GM23338 (cell line): ENCODE measurements at regions not wholly inside any gene's neighbourhood (a gene's known extent, or its start where the extent isn't known, plus 50 kb on each side); places are given as distances from the start of the nearest gene placed in this dataset.

ENCODE experiments used
- ATAC-seq: fragments of 200-7000 bp; cut with Tn5 transposase; 3 replicates; pipeline ENCODE4 v1.9.1; 2020
- DNase-seq: peaks from one replicate; pipeline ENCODE4 v3.0.0-alpha.2; 2015; ENCODE audit warnings: low spot score
- H2AFZ ChIP-seq: fragments of 200-600 bp; sonication (generic); 2 replicates; pipeline ENCODE4 v1.8.0; 2016; ENCODE audit warnings: antibody characterized with exemption, mild to moderate bottlenecking, moderate library complexity
- H3F3A ChIP-seq: fragments of 200-600 bp; sonication (generic); replicated peaks from 2 replicates; pipeline ENCODE4 v1.8.0; 2017; ENCODE audit warnings: antibody characterized with exemption, mixed run types, low read depth
- H3K27ac ChIP-seq: fragments of 200-600 bp; sonication (generic); 2 replicates; pipeline ENCODE4 v1.6.1; 2016; ENCODE audit warnings: low read depth
- H3K27me3 ChIP-seq: fragments of 200-600 bp; sonication (generic); 2 replicates; pipeline ENCODE4 v1.8.0; 2016; ENCODE audit warnings: mild to moderate bottlenecking, mixed run types, moderate library complexity; ENCODE audit not compliant: insufficient read depth
- H3K36me3 ChIP-seq: fragments of 200-600 bp; sonication (generic); 2 replicates; pipeline ENCODE4 v1.8.0; 2016; ENCODE audit warnings: mild to moderate bottlenecking; ENCODE audit not compliant: insufficient read depth
- H3K4me1 ChIP-seq: fragments of 200-600 bp; sonication (generic); 2 replicates; pipeline ENCODE4 v1.8.0; 2016; ENCODE audit warnings: mild to moderate bottlenecking, moderate library complexity; ENCODE audit not compliant: insufficient read depth
- H3K4me2 ChIP-seq: fragments of 200-600 bp; sonication (generic); 2 replicates; pipeline ENCODE4 v1.7.1; 2017; ENCODE audit warnings: mixed run types
- H3K4me3 ChIP-seq: fragments of 200-600 bp; sonication (generic); 2 replicates; pipeline ENCODE4 v1.6.1; 2016; ENCODE audit warnings: mixed run types
- H3K79me2 ChIP-seq: fragments of 200-600 bp; sonication (generic); replicated peaks from 2 replicates; pipeline ENCODE4 v1.8.0; 2017; ENCODE audit warnings: mild to moderate bottlenecking; ENCODE audit not compliant: insufficient read depth
- H3K9me2 ChIP-seq: fragments of 200-600 bp; sonication (generic); 2 replicates; pipeline ENCODE4 v1.8.0; 2017; ENCODE audit not compliant: insufficient read depth
- H4K20me1 ChIP-seq: fragments of 200-600 bp; sonication (generic); replicated peaks from 2 replicates; pipeline ENCODE4 v1.8.0; 2017; ENCODE audit warnings: mild to moderate bottlenecking; ENCODE audit not compliant: insufficient read depth
- H3K27ac Mint-ChIP-seq: 2 replicates; pipeline ENCODE4 v1.8.0; 2020; ENCODE audit warnings: inconsistent platforms, mild to moderate bottlenecking, moderate library complexity, mixed read lengths
- H3K27me3 Mint-ChIP-seq: 3 replicates; pipeline ENCODE4 v1.8.0; 2022; ENCODE audit warnings: low read depth, mild to moderate bottlenecking, moderate library complexity, mixed read lengths, inconsistent platforms; ENCODE audit not compliant: insufficient read depth, poor library complexity
- H3K36me3 Mint-ChIP-seq: 3 replicates; pipeline ENCODE4 v1.8.0; 2021; ENCODE audit warnings: low read depth, mild to moderate bottlenecking, inconsistent platforms, moderate library complexity, mixed read lengths
- H3K4me1 Mint-ChIP-seq: 3 replicates; pipeline ENCODE4 v1.8.0; 2020; ENCODE audit warnings: mild to moderate bottlenecking, inconsistent platforms, mixed read lengths
- H3K4me3 Mint-ChIP-seq: 3 replicates; pipeline ENCODE4 v1.8.0; 2021; ENCODE audit warnings: moderate library complexity, mild to moderate bottlenecking, inconsistent platforms, mixed read lengths
- H3K9me3 Mint-ChIP-seq: 3 replicates; pipeline ENCODE4 v1.8.0; 2020; ENCODE audit warnings: moderate library complexity, mild to moderate bottlenecking, inconsistent platforms, mixed read lengths
- JUNB ChIP-seq: IDR thresholded peaks from one replicate; pipeline ENCODE4 v1.6.1; 2016; ENCODE audit warnings: antibody characterized with exemption; ENCODE audit not compliant: unreplicated experiment
- ZNF114 ChIP-seq: fragments of 250-450 bp; sonication (Bioruptor Pico); IDR thresholded peaks from 2 replicates; pipeline ENCODE4 v1.5.0; 2020; ENCODE audit warnings: mild to moderate bottlenecking, moderate library complexity
- ZNF331 ChIP-seq: fragments of 250-450 bp; sonication (Bioruptor Pico); IDR thresholded peaks from 2 replicates; pipeline ENCODE4 v1.5.0; 2020; ENCODE audit warnings: low read depth, mild to moderate bottlenecking, moderate library complexity
- TF ChIP-seq, protein P1 (sequence below), 2 experiments: fragments of 200-600 bp in 1 of 2; sonication (generic) in 1 of 2; conservative IDR thresholded peaks; 2 replicates each; pipeline versions ENCODE4 v1.5.1 to v1.6.1; 2016 to 2017; ENCODE audit warnings: antibody characterized with exemption in 2 of 2, low read depth in 2 of 2, mild to moderate bottlenecking in 2 of 2, moderate library complexity in 1 of 2
- TF ChIP-seq, protein P2 (sequence below): fragments of 250-450 bp; sonication (Bioruptor Pico); IDR thresholded peaks from 2 replicates; pipeline ENCODE4 v1.5.0; 2020; ENCODE audit warnings: mild to moderate bottlenecking, moderate library complexity
- TF ChIP-seq, protein P3 (sequence below): IDR thresholded peaks from 2 replicates; pipeline ENCODE4 v1.6.1; 2016; ENCODE audit warnings: antibody characterized with exemption

DNA sequence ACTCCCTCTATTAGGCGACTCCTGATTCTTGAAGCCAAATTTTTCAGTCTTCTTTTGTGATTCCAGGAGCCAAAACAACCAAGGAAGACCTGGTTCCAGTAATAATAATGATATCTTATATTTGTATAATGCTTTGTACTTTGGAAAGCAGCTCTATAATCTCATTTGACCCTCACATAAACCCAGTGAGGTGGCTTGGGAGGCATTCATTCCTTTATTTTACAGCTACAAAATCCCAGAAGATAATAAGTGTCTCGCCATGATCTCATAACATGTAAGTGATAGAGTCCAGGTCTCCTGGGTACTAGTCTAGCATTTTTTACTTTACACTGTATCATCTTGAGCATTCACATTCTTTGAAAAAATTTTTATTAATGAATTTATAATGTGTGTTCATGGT lies 143.1 kb downstream of the ACTBL2 start:
- no peak overlapping the region for H2AFZ ChIP-seq
- H3K27me3 Mint-ChIP-seq = no peaks in the 10 kb centered on the region
- no peaks in the 10 kb centered on the region for H3K36me3 ChIP-seq
- H3K36me3 Mint-ChIP-seq = no peaks in the 10 kb centered on the region
- no peaks in the 10 kb centered on the region for H4K20me1 ChIP-seq
- DNase-seq (no peak), ATAC-seq (no peak)
- TF ChIP-seq ZNF114 = no peak
- no peak for TF ChIP-seq ZNF331 (CRISPR knock-in tag)
- TF ChIP-seq, protein P1, sequence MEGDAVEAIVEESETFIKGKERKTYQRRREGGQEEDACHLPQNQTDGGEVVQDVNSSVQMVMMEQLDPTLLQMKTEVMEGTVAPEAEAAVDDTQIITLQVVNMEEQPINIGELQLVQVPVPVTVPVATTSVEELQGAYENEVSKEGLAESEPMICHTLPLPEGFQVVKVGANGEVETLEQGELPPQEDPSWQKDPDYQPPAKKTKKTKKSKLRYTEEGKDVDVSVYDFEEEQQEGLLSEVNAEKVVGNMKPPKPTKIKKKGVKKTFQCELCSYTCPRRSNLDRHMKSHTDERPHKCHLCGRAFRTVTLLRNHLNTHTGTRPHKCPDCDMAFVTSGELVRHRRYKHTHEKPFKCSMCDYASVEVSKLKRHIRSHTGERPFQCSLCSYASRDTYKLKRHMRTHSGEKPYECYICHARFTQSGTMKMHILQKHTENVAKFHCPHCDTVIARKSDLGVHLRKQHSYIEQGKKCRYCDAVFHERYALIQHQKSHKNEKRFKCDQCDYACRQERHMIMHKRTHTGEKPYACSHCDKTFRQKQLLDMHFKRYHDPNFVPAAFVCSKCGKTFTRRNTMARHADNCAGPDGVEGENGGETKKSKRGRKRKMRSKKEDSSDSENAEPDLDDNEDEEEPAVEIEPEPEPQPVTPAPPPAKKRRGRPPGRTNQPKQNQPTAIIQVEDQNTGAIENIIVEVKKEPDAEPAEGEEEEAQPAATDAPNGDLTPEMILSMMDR (conservative IDR thresholded peaks at IDR 0.05; ENCODE audit: low read depth in 2 of 2) = no peak
- TF ChIP-seq, protein P2, sequence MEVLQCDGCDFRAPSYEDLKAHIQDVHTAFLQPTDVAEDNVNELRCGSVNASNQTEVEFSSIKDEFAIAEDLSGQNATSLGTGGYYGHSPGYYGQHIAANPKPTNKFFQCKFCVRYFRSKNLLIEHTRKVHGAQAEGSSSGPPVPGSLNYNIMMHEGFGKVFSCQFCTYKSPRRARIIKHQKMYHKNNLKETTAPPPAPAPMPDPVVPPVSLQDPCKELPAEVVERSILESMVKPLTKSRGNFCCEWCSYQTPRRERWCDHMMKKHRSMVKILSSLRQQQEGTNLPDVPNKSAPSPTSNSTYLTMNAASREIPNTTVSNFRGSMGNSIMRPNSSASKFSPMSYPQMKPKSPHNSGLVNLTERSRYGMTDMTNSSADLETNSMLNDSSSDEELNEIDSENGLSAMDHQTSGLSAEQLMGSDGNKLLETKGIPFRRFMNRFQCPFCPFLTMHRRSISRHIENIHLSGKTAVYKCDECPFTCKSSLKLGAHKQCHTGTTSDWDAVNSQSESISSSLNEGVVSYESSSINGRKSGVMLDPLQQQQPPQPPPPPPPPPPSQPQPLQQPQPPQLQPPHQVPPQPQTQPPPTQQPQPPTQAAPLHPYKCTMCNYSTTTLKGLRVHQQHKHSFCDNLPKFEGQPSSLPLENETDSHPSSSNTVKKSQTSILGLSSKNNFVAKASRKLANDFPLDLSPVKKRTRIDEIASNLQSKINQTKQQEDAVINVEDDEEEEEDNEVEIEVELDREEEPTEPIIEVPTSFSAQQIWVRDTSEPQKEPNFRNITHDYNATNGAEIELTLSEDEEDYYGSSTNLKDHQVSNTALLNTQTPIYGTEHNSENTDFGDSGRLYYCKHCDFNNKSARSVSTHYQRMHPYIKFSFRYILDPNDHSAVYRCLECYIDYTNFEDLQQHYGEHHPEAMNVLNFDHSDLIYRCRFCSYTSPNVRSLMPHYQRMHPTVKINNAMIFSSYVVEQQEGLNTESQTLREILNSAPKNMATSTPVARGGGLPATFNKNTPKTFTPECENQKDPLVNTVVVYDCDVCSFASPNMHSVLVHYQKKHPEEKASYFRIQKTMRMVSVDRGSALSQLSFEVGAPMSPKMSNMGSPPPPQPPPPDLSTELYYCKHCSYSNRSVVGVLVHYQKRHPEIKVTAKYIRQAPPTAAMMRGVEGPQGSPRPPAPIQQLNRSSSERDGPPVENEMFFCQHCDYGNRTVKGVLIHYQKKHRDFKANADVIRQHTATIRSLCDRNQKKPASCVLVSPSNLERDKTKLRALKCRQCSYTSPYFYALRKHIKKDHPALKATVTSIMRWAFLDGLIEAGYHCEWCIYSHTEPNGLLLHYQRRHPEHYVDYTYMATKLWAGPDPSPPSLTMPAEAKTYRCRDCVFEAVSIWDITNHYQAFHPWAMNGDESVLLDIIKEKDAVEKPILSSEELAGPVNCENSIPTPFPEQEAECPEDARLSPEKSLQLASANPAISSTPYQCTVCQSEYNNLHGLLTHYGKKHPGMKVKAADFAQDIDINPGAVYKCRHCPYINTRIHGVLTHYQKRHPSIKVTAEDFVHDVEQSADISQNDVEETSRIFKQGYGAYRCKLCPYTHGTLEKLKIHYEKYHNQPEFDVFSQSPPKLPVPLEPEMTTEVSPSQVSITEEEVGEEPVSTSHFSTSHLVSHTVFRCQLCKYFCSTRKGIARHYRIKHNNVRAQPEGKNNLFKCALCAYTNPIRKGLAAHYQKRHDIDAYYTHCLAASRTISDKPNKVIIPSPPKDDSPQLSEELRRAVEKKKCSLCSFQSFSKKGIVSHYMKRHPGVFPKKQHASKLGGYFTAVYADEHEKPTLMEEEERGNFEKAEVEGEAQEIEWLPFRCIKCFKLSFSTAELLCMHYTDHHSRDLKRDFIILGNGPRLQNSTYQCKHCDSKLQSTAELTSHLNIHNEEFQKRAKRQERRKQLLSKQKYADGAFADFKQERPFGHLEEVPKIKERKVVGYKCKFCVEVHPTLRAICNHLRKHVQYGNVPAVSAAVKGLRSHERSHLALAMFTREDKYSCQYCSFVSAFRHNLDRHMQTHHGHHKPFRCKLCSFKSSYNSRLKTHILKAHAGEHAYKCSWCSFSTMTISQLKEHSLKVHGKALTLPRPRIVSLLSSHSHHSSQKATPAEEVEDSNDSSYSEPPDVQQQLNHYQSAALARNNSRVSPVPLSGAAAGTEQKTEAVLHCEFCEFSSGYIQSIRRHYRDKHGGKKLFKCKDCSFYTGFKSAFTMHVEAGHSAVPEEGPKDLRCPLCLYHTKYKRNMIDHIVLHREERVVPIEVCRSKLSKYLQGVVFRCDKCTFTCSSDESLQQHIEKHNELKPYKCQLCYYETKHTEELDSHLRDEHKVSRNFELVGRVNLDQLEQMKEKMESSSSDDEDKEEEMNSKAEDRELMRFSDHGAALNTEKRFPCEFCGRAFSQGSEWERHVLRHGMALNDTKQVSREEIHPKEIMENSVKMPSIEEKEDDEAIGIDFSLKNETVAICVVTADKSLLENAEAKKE (CRISPR knock-in tag) = no peak
- TF ChIP-seq, protein P3, sequence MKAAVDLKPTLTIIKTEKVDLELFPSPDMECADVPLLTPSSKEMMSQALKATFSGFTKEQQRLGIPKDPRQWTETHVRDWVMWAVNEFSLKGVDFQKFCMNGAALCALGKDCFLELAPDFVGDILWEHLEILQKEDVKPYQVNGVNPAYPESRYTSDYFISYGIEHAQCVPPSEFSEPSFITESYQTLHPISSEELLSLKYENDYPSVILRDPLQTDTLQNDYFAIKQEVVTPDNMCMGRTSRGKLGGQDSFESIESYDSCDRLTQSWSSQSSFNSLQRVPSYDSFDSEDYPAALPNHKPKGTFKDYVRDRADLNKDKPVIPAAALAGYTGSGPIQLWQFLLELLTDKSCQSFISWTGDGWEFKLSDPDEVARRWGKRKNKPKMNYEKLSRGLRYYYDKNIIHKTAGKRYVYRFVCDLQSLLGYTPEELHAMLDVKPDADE = no peak
- TF ChIP-seq JUNB = no peak
- no peaks in the 10 kb centered on the region for H3K4me1 ChIP-seq
- no peaks in the 10 kb centered on the region for H3F3A ChIP-seq
- H3K27ac ChIP-seq = no peak overlapping the region
- H3K27ac Mint-ChIP-seq = no peak overlapping the region
- no peaks in the 10 kb centered on the region for H3K27me3 ChIP-seq
- no peak overlapping the region for H3K4me2 ChIP-seq
- no peak overlapping the region for H3K4me3 Mint-ChIP-seq
- H3K4me3 ChIP-seq = no peak overlapping the region
- no peaks in the 10 kb centered on the region for H3K9me2 ChIP-seq
- no peaks in the 10 kb centered on the region for H3K9me3 Mint-ChIP-seq
- no peaks in the 10 kb centered on the region for H3K79me2 ChIP-seq
- H3K4me1 Mint-ChIP-seq = no peaks in the 10 kb centered on the region
